ENCODE measurements at regions not wholly inside any gene's neighbourhood (a gene's known extent, or its start where the extent isn't known, plus 50 kb on each side); places are given as distances from the start of the nearest gene placed in this dataset.
"Not testable (repeated sequence)": the region's sequence is repeated elsewhere in the genome, so short reads cannot be mapped to it uniquely, and the experiment has no call there.

DNA sequence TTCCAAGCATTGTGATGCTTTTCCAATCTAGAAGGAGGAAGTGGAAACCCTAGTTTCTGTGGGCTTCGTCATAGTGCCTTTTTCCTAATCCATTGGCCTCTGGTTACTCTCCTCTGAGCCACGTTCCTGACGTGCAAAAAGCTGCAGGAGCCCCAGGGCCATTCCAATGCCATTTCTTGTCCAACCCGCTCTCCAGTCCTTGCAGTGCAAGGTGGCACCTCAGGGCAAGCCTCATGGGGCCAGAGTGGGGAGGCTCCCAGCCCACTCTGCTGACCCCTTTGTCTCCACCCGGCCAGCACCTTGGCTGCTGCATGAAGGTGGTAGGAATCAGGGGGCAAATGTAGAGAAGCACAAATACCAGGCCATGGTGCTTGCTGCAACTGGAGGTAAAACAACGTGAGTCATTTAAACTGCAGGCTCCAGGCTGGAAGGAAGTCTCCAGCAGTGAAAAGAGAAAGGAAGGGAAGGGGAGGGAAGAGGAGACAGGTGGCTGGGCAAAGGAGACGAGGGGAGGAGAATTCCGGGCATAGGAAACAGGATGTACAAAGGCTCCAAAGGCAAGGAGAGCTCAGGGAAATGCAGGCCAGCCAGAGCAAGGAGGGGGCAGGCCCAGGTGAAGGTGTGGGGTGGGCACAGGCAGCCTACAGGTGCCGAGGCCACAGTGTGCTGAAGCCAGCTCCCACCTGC is 168.2 kb upstream of the TNRC6C start:
- DNase-seq (ENCODE audit: low read depth, low spot score), result peak; percentile 87

DNA sequence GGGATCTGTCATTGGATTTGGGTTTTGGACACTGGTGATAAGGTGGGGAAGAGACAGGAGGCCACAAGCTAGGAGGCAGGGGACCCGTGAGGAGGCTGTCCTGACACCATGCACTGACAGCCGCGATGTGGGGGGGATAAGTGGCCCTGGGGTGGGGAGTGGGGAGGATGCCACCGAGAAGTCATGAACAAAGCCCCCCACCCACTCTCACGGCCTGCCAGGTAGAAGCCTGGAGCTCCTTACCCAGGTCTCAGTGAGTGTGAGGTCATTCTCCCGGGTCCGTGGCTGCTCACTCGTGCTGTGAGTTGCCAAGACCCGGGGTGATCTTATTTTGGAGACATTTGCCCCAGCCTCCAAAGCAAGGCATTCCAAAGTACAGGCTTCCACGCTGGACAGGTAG is 165.9 kb upstream of the TNRC6C start:
- no peak for DNase-seq (ENCODE audit: low read depth, low spot score)

DNA sequence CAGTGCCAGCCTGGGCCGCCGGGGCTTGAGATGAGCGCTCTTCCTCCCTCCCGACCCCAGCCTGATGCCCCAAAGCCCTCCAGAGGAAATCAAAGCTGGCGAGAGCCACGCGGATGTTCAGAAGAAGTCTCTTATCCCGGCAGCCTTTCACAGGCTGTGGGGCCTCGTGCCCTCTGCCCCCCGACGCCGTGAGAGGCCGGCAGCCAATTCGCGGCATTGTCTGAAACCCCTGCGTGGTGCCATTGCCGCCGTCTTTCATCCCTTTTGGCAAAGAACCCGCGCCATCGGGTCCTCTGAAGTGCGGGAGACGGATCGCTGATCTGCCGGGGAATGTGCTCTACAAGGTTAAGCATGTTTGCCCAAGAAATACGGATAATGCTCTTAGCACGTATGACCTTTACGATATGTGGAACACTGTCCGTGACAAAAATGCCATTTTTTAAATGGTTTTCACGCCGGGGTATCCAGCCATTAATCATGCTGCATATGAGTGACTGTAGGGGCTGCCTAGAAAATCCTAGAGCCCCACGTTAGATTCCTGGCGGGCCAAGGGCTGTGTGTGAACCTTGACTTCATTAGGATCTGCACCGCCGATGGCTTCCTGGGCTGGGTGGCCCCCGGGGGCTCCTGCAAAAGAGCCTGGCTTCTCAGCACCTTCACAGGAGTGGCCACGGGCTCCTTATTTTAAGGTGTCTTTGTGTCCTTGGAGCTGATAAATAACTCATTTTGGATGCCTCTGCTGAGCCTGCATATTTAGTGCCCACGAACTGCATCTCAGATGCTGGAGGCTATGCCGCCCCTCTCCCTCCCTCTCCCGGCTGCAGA is 165.1 kb upstream of the TNRC6C start:
- DNase-seq (ENCODE audit: low read depth, low spot score), result no peak

DNA sequence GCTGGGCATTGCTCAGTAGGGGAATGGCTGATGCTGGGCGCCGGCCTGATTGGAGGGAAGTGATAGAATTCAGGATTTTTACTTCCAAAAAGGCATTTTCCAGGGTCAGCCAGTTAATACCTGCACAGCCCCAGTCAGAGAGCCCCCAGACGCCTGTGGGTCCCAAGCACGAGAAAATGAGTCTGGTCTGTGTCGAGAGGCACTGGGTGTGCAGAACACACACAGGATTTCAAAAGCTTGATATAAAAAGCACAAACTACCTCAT is 164.6 kb upstream of the TNRC6C start:
- DNase-seq (ENCODE audit: low read depth, low spot score), result no peak

- no peak for DNase-seq (ENCODE audit: low read depth, low spot score)
Observed at GRCh38 chr17:77794846-77795245, 163.7 kb upstream of the TNRC6C start.

DNA sequence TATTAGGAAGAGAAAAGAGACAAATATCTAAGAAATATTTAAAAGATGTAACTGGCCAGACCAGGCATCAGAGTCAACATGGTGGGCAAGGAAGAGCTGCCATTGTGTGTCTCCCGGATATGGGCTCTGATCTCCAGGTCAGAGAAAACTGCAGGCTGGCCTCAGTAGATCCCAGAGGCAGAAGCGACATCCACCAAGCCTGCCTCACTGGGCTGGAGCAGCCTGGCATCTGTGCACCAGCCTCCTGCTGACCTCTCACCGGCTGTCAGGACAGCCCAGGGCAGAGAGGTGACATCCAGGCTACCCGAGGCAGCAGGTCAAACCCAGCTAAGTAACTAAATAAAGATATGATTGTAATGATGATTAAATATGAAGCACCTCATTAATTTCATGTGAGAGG is 162.8 kb upstream of the TNRC6C start:
- DNase-seq (ENCODE audit: low read depth, low spot score), result no peak

GRCh38 chr17:77796176-77796860 is 162.2 kb upstream of the TNRC6C start:
- no peak for DNase-seq (ENCODE audit: low read depth, low spot score)

DNA sequence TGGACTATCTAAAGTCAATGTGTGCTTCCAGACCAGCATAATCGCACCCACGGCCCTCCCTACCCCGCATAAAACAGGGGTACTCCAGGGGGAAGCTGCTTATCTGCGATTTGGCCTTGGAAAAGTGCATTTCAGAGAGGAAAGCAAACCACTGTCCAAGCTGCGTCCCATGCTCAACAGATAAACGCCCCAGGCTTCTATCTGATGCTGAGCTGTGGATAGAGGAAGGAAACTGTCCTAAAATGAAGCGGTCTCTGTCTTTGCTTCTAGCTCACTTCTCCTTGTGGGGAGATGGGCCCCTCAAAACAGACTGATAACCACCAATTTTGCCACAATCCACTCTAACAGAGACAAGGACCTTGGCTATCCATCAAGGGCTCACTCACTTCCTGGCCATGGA is 160.5 kb upstream of the TNRC6C start:
- no peak for DNase-seq (ENCODE audit: low read depth, low spot score)

DNA sequence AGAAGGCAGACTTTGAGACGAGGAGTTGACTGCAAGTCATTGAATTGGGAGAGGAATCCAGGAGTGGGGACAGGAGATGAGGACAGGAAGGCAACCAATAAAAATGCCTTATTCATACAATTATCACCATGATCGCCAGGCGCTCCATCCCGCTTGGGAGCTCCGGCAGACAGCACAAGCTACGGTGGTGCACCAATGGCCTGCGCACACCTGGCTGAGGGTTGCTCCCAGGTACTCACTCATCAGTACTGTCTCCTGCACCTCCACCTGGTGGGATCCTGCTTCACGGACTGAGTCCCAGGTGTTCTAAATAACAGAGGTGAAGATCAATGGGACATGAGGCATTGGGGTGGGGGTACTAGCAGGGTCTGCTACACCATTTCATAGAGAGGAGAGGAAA is 160.0 kb upstream of the TNRC6C start:
- DNase-seq (ENCODE audit: low read depth, low spot score), result no peak

DNA sequence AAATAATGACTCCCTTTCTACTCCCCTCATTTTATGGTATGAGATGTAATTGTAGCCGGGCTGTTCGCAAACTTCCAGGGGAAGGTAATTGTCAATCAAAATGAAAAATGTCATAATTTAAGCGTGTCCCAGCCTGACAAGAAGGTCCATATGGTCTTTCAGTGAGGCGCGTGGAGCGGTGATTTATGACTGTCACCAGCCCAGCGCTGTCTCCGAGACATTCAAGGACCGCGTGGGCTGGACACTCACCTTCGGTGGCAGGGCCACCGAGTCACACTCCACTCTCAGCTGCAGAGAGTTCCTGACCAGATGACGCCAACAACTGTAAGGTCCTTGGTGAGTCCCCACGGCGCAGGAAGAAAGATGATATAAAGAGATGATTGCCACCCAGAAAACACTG is 157.7 kb upstream of the TNRC6C start:
- DNase-seq (ENCODE audit: low read depth, low spot score), result no peak

DNA sequence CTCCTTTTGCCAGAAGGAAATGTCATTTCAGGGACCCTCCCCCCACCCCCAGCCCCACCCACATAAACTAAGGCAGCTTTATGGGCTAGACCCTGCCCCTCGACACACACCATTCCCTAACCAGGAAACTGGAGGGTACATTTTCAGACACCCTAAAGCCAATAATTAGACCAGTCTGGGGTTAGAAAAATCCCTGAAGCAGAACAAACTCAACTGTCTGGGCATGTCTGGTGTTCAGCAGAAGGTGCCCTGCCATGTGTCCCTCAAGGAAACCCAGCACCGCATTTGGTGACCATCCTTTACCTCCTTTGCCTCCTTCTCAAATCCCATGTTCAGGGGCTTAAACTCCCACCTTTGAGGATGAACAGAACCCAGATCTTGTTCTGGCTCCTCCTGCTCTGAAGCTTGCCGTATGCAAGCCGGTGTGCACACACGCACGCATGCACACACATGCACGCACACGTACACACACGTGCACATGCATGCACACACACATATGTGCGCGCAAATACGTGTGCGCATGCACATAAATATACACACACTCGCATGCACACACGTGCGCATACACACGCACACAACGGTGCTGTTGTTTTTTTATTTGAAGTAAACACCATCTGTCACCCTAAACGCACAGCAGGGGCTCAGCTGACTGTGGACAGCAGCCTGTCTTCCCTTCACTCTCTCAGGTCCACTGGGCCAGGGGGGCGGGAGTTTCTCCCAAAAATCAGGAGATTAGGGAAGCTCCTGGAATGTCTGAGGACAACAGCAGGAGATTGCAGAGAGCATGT is 156.8 kb upstream of the TNRC6C start:
- DNase-seq (ENCODE audit: low read depth, low spot score), result no peak

GRCh38 chr17:77802333-77802615 is 156.2 kb upstream of the TNRC6C start:
- no peak for DNase-seq (ENCODE audit: low read depth, low spot score)

DNA sequence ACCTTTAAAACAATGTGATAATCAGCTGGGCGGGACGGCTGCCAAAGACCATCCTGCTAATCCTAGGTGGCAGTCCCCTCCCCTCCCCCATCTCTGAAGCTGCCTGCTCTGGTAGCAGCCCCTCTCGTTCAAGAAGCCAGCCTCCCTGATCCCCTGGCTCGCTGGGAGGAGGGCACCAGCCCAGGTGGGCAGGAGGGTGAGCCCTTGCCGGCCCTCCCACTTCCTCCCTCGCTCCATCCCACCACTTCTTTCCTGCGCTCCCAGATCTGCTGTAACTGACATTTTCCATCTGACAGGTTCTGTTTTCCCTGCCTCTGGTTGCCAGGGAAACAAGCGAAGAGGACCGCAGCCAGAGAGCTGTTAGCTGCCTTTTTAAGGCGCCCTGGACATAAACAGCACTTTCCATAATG is 155.7 kb upstream of the TNRC6C start:
- no peak for DNase-seq (ENCODE audit: low read depth, low spot score)

- no peak for DNase-seq (ENCODE audit: low read depth, low spot score)
Observed at GRCh38 chr17:77803726-77804125, 154.8 kb upstream of the TNRC6C start.

DNA sequence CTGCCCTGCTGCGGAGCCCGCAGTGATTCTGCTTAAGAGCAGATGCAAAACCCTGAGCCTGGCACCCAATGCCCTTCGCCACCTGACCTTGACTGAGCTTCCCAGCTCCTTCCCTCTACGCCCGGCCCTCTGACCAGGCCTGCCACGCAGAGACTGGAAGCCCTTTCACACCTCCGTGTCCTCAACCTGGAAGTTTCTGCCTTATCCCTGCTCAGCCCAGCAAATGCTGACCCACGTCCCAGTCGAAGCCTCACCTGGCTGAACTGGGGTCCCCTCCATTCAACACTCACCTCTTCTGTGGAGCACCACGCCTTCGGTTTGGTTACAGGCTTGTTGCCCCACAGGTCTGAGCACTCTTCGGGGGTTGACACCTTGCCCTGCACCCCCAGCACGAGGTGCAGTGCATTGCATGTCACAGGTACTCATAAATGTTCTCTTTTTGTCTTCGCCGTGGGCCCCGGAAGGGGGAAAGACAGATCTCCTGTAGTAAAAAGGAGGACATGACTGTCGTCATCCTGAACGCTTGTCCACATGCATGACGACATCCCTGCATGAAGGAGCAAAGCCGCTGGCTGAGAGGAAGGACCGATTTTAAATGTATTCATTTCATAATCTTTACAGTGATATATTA is 153.6 kb upstream of the TNRC6C start:
- no peak for DNase-seq (ENCODE audit: low read depth, low spot score)

DNA sequence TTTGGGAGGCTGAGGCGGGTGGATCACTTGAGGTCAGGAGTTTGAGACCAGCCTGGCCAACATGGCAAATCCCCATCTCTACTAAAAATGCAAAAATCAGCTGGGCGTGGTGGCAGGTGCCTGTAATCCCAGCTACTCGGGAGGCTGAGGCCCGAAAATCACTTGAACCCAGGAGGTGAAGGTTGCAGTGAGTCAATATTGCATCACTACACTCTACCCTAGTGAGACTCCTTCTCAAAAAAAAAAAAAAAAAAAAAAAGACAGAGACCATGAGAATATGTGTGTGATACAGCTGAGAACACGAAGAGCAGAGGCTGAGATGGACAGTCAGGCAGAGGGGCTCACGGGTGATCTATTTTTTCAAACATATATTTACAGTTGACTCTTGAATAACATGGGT is 152.5 kb upstream of the TNRC6C start:
- DNase-seq (ENCODE audit: low read depth, low spot score), result not testable (repeated sequence)

DNA sequence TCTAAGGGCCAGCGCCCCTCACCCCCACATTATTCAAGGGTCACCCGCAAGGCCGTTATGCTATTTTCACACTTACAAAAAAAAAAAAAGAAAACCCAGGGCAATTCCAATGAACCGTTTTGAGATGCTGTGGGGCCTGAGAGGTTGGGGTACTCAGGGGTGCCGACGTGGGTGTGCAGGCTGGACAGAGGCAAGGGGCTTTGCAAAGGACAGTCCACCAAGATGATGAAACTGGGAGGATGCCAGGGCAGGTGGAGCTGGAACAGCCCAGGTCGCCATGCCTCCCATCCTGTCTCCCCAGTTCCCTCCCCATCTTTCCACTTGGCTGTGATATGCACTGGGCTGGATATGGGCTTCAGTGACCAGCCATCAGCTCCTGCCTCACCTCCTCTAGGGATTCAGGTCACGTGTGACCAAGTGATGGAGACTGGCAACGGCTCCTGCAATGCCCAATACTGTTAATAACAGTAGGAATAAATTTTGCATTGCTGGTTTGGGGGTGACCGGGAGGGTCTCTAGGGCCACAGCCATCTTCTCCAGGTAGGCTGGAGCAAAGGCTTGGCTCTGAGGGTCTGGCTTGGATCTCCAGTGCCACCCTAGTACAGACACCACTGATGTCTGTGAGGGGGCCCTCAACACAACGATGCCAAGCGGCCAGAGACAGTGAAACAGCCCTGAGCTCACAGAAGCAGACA is 151.3 kb upstream of the TNRC6C start:
- no peak for DNase-seq (ENCODE audit: low read depth, low spot score)

- no peak for DNase-seq (ENCODE audit: low read depth, low spot score)
Observed at GRCh38 chr17:77807746-77808441, 150.6 kb upstream of the TNRC6C start.

GRCh38 chr17:77808686-77809425 is 149.6 kb upstream of the TNRC6C start:
- DNase-seq (ENCODE audit: low read depth, low spot score), result no peak

GRCh38 chr17:77809814-77810213 is 148.7 kb upstream of the TNRC6C start:
- no peak for DNase-seq (ENCODE audit: low read depth, low spot score)
